PC-3 (cell line): ENCODE measurements at regions not wholly inside any gene's neighbourhood (a gene's known extent, or its start where the extent isn't known, plus 50 kb on each side); places are given as distances from the start of the nearest gene placed in this dataset.

Experiments
- EZH2 ChIP-seq: fragments of 300-600 bp; sonication (generic); IDR thresholded peaks from one replicate; pipeline ENCODE4 v1.6.1; 2017; ENCODE audit warnings: antibody characterized with exemption, mild to moderate bottlenecking, low read length; ENCODE audit not compliant: unreplicated experiment
- EZH2phosphoT487 ChIP-seq: fragments of 300-600 bp; sonication (generic); IDR thresholded peaks from 2 replicates; pipeline ENCODE4 v1.6.1; 2018; ENCODE audit warnings: mild to moderate bottlenecking, antibody characterized with exemption, low read length, borderline replicate concordance
- TF ChIP-seq, protein P1 (sequence below): fragments of 300-600 bp; sonication (generic); conservative IDR thresholded peaks from 2 replicates; pipeline ENCODE4 v1.5.1; 2017; ENCODE audit warnings: antibody characterized with exemption, low read depth, mild to moderate bottlenecking, low read length

DNA sequence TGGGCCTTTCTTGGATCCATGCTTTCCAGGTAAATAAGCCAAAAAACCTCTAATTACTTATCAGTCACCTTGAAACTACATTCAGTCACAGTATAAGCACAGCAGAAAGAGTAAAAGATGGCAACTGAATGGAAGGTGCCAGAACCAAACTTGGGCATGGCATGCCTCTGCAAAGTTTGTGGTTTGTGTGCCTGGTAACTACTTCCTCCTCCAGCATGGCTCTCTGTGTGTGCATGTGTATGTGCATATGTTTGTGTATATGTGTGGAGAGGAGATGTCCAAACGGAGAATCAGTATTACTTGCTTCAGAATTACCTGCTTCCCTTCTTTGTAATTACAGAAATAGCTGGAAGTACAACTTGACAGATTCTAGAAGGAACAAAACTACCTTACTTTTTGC is 67.5 kb downstream of the AGTR2 start:
- TF ChIP-seq, protein P1, sequence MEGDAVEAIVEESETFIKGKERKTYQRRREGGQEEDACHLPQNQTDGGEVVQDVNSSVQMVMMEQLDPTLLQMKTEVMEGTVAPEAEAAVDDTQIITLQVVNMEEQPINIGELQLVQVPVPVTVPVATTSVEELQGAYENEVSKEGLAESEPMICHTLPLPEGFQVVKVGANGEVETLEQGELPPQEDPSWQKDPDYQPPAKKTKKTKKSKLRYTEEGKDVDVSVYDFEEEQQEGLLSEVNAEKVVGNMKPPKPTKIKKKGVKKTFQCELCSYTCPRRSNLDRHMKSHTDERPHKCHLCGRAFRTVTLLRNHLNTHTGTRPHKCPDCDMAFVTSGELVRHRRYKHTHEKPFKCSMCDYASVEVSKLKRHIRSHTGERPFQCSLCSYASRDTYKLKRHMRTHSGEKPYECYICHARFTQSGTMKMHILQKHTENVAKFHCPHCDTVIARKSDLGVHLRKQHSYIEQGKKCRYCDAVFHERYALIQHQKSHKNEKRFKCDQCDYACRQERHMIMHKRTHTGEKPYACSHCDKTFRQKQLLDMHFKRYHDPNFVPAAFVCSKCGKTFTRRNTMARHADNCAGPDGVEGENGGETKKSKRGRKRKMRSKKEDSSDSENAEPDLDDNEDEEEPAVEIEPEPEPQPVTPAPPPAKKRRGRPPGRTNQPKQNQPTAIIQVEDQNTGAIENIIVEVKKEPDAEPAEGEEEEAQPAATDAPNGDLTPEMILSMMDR = no peak
- TF ChIP-seq EZH2 (no peak), EZH2phosphoT487 (no peak)
